ENCODE measurements at regions not wholly inside any gene's neighbourhood (a gene's known extent, or its start where the extent isn't known, plus 50 kb on each side); places are given as distances from the start of the nearest gene placed in this dataset.

DNA sequence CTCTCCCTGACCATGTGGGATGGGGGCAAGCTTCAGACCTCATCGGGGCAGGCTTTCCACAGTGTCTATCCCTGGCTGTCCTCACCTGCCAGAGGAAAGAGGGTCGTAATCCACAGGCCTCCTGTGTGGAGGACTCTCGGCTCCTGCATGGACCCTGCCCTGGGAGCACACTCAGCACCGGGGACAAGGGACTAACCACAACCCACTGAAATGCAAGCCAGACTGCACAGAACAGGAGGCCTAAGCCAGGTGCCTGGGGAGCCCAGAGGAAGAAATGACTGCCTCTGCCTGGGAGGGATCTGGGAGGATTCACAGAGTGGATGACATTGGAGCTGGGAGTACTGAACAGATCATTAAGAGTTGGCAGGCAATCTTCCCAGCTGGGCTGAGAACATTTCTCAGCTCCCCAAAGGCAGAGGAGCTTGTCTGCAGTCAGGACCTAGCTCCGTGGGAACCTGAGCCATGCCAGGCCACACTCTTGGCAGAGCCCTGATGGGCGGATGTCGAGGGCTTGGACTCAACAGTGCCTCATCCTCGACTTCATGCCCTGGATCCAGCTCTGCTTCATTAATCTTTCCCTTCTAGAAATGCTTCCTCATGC is 213.4 kb downstream of the USP6NL start:
- 60 to 61% methylated on average over 8 of the region's 8 CpGs for WGBS, 2 donors
- DNase-seq, result peak; percentile 32 to 37
- TF ChIP-seq, protein P1, sequence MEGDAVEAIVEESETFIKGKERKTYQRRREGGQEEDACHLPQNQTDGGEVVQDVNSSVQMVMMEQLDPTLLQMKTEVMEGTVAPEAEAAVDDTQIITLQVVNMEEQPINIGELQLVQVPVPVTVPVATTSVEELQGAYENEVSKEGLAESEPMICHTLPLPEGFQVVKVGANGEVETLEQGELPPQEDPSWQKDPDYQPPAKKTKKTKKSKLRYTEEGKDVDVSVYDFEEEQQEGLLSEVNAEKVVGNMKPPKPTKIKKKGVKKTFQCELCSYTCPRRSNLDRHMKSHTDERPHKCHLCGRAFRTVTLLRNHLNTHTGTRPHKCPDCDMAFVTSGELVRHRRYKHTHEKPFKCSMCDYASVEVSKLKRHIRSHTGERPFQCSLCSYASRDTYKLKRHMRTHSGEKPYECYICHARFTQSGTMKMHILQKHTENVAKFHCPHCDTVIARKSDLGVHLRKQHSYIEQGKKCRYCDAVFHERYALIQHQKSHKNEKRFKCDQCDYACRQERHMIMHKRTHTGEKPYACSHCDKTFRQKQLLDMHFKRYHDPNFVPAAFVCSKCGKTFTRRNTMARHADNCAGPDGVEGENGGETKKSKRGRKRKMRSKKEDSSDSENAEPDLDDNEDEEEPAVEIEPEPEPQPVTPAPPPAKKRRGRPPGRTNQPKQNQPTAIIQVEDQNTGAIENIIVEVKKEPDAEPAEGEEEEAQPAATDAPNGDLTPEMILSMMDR (IDR thresholded peaks at IDR 0.05), result no peak
- peaks cover 0 to 4% (median 0%) of the 10 kb centered on the region in 7 donors for H3K27me3 ChIP-seq
- peak; percentile 59 to 88 (median 70) for ATAC-seq
- peak overlapping the region in 2 of 10 donors; percentile 22 for H3K27ac ChIP-seq
- peaks cover 0 to 21% (median 7%) of the 10 kb centered on the region in 9 donors for H3K4me1 ChIP-seq
- no peak overlapping the region for H3K4me3 ChIP-seq
- no peaks in the 10 kb centered on the region for H3K36me3 ChIP-seq
- H3K9me3 ChIP-seq, result no peaks in the 10 kb centered on the region
- intact Hi-C loops (cut with DNase I), result no loop called here

GRCh38 chr10:11397077-11397965 is 214.1 kb downstream of the USP6NL start:
- ATAC-seq, result peak in 2 of 8 donors; percentile 11 to 39
- Histone ChIP-seq H3K9me3 (no peaks in the 10 kb centered on the region), H3K27me3 (peaks cover 0 to 9% (median 0%) of the 10 kb centered on the region in 7 donors), H3K4me3 (no peak overlapping the region), H3K36me3 (no peaks in the 10 kb centered on the region), H3K4me1 (peaks cover 0 to 21% (median 4%) of the 10 kb centered on the region in 9 donors), H3K27ac (peak overlapping the region in 1 of 10 donors; percentile 22)
- intact Hi-C loops (cut with DNase I), result no loop called here
- 83% methylated on average over 21 of the region's 21 CpGs for WGBS, 2 donors
- TF ChIP-seq, protein P1 (IDR thresholded peaks at IDR 0.05), result no peak
- DNase-seq, result no peak

- H3K9me3 ChIP-seq, result no peaks in the 10 kb centered on the region
- no peak overlapping the region for H3K27ac ChIP-seq
- H3K4me1 ChIP-seq, result peaks cover 0 to 18% (median 4%) of the 10 kb centered on the region in 9 donors
- intact Hi-C loops (cut with DNase I), result no loop called here
- DNase-seq (no peak), ATAC-seq (no peak)
- WGBS, 2 donors, result 83 to 84% methylated on average over 17 of the region's 17 CpGs
- peaks cover 0 to 9% (median 0%) of the 10 kb centered on the region in 7 donors for H3K27me3 ChIP-seq
- TF ChIP-seq, protein P1 (IDR thresholded peaks at IDR 0.05), result no peak
- H3K36me3 ChIP-seq, result no peaks in the 10 kb centered on the region
- no peak overlapping the region for H3K4me3 ChIP-seq
These were observed 215.0 kb downstream of the USP6NL start for GRCh38 chr10:11396311-11396955.

- no peaks in the 10 kb centered on the region for H3K9me3 ChIP-seq
- no peaks in the 10 kb centered on the region for H3K36me3 ChIP-seq
- intact Hi-C loops (cut with DNase I), result no loop called here
- 88 to 90% methylated on average over 15 of the region's 15 CpGs for WGBS, 2 donors
- peaks cover 0 to 18% (median 3%) of the 10 kb centered on the region in 9 donors for H3K4me1 ChIP-seq
- TF ChIP-seq, protein P1 (IDR thresholded peaks at IDR 0.05), result no peak
- peaks cover 0 to 9% (median 0%) of the 10 kb centered on the region in 7 donors for H3K27me3 ChIP-seq
- no peak overlapping the region for H3K4me3 ChIP-seq
- no peak overlapping the region for H3K27ac ChIP-seq
- ATAC-seq, result no peak
- DNase-seq, result no peak
These were observed 215.7 kb downstream of the USP6NL start for GRCh38 chr10:11395581-11396310.

Data from heart right ventricle (tissue), 16 donors.